HL-60 (cell line): ENCODE measurements at regions not wholly inside any gene's neighbourhood (a gene's known extent, or its start where the extent isn't known, plus 50 kb on each side); places are given as distances from the start of the nearest gene placed in this dataset.
"Not testable (repeated sequence)": the region's sequence is repeated elsewhere in the genome, so short reads cannot be mapped to it uniquely, and the experiment has no call there.

ENCODE experiments used
- DNase-seq, 2 experiments: peaks; one replicate each; pipeline ENCODE4 v3.0.0-alpha.2; 2010 to 2020; ENCODE audit warnings: low read depth in 1 of 2, low spot score in 1 of 2
- H3K27ac ChIP-seq: fragments of 250-450 bp; sonication (Bioruptor Pico); replicated peaks from 2 replicates; pipeline ENCODE4 v1.5.1; 2020; ENCODE audit warnings: mild to moderate bottlenecking, moderate library complexity
- H3K27me3 ChIP-seq: fragments of 250-450 bp; sonication (Bioruptor Pico); 2 replicates; pipeline ENCODE4 v1.5.1; 2021; ENCODE audit warnings: mild to moderate bottlenecking, moderate library complexity; ENCODE audit not compliant: insufficient read depth, poor library complexity, severe bottlenecking
- H3K4me3 ChIP-seq: replicated peaks from 2 replicates; pipeline ENCODE4 v1.5.1; 2011; ENCODE audit warnings: mild to moderate bottlenecking, control low read depth, low read length; ENCODE audit not compliant: insufficient read depth
- GABPA ChIP-seq: IDR thresholded peaks from 2 replicates; pipeline ENCODE4 v1.6.1; 2012; ENCODE audit warnings: low read depth
- POLR2AphosphoS5 ChIP-seq: IDR thresholded peaks from 2 replicates; pipeline ENCODE4 v1.6.1; 2012; ENCODE audit warnings: low read depth
- REST ChIP-seq: IDR thresholded peaks from 2 replicates; pipeline ENCODE4 v1.6.1; 2012; ENCODE audit warnings: low read depth; ENCODE audit not compliant: insufficient replicate concordance
- SPI1 ChIP-seq: IDR thresholded peaks from 2 replicates; pipeline ENCODE4 v1.6.1; 2012; ENCODE audit warnings: low read depth, mild to moderate bottlenecking, borderline replicate concordance
- TF ChIP-seq, protein P1 (sequence below): IDR thresholded peaks from one replicate; pipeline ENCODE4 v1.5.1; 2011; ENCODE audit warnings: low read length, control low read depth, inconsistent platforms; ENCODE audit not compliant: insufficient read depth

GRCh38 chr15:24107524-24107923, 420.4 kb upstream of the NDN start:
- H3K27ac ChIP-seq, H3K4me3 ChIP-seq, H3K27me3 ChIP-seq, DNase-seq: not testable (repeated sequence)

DNA sequence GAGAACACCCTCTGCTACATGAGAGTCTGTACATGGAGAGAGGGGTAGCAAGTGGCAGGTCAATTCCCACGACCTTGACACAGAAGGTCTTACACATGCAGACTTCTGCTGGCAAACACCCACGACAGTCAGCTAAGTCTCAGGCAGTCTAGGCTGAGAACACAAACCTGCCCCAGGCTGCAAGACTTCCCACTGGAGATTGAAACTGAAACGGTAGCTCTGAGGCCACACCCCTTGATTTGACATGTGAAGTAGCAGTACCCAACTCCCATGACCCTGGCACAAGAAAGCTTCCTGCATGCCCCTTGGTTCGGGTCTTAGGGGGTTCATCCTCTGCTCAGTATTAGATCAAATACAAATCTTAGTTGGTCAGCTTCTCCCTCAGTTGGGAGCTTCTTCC, 420.8 kb upstream of the NDN start:
- not testable (repeated sequence) for DNase-seq, H3K27me3 ChIP-seq, H3K27ac ChIP-seq, H3K4me3 ChIP-seq

DNA sequence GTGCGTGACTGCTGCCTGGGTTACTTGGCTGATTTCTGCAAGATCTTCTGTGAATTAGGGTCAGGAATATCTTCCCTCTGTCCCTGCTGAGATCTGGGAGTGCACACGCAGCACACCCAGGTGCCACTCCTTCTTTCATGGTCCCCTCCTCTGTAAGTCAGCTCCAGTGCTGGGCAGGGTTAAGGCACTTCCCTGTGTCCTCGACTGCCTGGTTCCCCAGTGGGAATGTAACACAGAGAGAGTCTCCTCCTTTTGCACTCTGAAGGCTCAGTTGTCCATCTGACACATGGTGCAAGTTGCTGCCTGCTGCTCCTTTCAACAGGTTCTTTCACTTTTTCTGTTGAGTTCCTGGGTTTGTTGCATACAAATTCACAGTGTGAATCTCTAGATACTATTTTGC, 421.2 kb upstream of the NDN start:
- H3K4me3 ChIP-seq, DNase-seq, H3K27me3 ChIP-seq, H3K27ac ChIP-seq: not testable (repeated sequence)

DNA sequence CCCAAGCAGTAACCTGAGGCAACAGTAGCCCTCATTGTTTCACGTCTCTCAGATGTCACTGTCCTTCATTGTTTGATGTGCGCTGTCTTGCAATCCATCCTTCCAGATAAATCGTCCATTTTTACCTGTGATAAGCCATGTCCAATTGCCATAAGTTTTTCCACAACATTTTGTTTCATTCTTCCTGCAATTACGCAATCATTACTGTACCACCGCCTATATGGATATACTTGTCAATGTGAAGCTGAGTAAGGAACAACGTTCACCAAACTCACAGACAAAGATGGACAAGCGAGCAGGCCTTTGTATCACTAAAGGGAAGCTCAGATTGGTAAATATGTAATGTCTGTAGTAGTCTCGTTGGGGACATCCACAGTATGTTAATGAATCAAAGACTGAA, 452.5 kb upstream of the NDN start:
- DNase-seq, H3K27ac ChIP-seq, H3K27me3 ChIP-seq, H3K4me3 ChIP-seq: not testable (repeated sequence)

GRCh38 chr15:24145070-24145469, 458.0 kb upstream of the NDN start:
- DNase-seq, H3K27me3 ChIP-seq, H3K27ac ChIP-seq, H3K4me3 ChIP-seq: not testable (repeated sequence)

DNA sequence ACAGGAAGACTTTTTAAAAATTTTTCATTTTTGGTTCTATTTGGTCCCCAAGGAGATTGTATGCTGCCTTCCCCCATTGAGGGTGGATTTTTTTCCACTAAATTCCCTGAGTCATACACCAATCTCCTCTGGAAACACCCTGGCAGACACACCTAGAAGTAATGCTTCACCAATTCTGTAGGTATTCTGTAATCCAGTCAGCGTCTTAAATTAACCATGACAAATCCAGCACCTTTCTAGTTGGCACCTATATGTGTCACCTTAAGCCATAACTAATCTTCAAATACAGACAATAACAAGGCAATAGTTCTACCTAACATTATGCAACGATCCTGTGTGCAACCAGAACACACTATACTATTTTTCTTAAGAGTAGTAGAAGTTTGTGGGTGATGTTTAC, 459.1 kb upstream of the NDN start:
- Histone ChIP-seq H3K27ac (no peak overlapping the region), H3K4me3 (no peak overlapping the region), H3K27me3 (no peaks in the 10 kb centered on the region)
- no peak for DNase-seq
- TF ChIP-seq POLR2AphosphoS5 (no peak), REST (no peak), SPI1 (no peak), GABPA (no peak)
- TF ChIP-seq, protein P1, sequence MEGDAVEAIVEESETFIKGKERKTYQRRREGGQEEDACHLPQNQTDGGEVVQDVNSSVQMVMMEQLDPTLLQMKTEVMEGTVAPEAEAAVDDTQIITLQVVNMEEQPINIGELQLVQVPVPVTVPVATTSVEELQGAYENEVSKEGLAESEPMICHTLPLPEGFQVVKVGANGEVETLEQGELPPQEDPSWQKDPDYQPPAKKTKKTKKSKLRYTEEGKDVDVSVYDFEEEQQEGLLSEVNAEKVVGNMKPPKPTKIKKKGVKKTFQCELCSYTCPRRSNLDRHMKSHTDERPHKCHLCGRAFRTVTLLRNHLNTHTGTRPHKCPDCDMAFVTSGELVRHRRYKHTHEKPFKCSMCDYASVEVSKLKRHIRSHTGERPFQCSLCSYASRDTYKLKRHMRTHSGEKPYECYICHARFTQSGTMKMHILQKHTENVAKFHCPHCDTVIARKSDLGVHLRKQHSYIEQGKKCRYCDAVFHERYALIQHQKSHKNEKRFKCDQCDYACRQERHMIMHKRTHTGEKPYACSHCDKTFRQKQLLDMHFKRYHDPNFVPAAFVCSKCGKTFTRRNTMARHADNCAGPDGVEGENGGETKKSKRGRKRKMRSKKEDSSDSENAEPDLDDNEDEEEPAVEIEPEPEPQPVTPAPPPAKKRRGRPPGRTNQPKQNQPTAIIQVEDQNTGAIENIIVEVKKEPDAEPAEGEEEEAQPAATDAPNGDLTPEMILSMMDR: no peak

GRCh38 chr15:24150542-24150941, 463.4 kb upstream of the NDN start:
- TF ChIP-seq REST (no peak), SPI1 (no peak), GABPA (no peak), POLR2AphosphoS5 (no peak)
- TF ChIP-seq, protein P1: no peak
- H3K27me3 ChIP-seq: no peaks in the 10 kb centered on the region
- no peak for DNase-seq

GRCh38 chr15:24158306-24158705, 471.2 kb upstream of the NDN start:
- H3K27ac ChIP-seq, H3K27me3 ChIP-seq, H3K4me3 ChIP-seq, DNase-seq: not testable (repeated sequence)

More at GRCh38 chr15:24150542-24150941, 463.4 kb upstream of the NDN start:
- Histone ChIP-seq H3K27ac (no peak overlapping the region), H3K4me3 (no peak overlapping the region)

- DNase-seq, H3K27me3 ChIP-seq, H3K27ac ChIP-seq, H3K4me3 ChIP-seq: not testable (repeated sequence)
Measured at GRCh38 chr15:24165512-24165911, 478.4 kb upstream of the NDN start.

DNA sequence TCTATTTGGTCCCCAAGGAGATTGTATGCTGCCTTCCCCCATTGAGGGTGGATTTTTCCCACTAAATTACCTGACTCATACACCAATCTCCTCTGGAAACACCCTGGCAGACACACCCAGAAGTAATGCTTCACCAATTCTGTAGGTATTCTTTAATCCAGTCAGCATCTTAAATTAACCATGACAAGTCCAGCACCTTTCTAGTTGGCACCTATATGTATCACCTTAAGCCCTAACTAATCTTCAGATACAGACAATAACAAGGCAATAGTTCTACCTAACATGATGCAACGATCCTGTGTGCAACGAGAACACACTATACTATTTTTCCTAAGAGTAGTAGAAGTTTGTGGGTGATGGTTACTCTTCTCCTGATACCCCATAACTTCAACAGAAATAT, 473.3 kb upstream of the NPAP1 start:
- not testable (repeated sequence) for DNase-seq, H3K27ac ChIP-seq, H3K4me3 ChIP-seq, H3K27me3 ChIP-seq
